ENCODE measurements at regions not wholly inside any gene's neighbourhood (a gene's known extent, or its start where the extent isn't known, plus 50 kb on each side); places are given as distances from the start of the nearest gene placed in this dataset.

DNA sequence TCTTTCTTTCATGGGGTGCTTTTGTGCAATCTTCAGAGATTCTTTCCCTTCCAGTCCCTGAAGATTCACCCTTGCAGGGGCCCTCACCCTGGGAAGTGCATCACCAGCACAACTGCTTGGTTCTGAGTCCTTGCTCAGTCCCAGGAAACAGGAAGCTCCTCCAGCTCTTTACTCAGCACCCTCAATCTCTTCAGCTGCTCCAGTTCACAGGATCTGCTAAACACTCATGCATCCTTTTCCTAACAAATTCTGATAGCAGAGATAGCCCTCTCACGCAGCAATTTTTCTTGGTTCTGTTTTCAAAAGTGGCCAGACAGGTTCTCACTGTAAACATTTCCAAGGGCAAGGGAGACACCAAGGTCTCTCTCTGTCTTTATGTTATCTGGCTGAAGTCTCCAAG lies 823.1 kb downstream of the LIG4 start:
- no peak for DNase-seq (ENCODE audit: low spot score)

DNA sequence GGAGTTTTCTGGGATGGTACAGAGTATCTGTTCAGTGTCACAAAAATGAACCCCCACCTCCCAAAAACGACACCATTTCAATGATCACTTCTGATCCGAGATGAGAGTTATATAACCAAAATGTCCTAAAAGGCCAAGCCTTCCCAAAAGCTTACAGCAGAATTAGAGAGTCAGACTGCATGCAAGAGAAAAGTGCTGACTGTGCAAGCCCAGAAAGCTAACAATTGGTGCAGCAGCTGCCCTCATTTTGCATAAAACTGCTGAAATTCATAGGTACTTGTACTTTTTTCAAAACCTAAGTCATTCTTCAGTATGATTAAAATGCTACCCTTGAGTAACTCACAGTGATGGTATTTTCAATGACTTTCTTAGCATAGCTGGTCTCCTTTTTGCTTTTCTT lies 819.6 kb upstream of the ARGLU1 start:
- DNase-seq (ENCODE audit: low spot score) = no peak

DNA sequence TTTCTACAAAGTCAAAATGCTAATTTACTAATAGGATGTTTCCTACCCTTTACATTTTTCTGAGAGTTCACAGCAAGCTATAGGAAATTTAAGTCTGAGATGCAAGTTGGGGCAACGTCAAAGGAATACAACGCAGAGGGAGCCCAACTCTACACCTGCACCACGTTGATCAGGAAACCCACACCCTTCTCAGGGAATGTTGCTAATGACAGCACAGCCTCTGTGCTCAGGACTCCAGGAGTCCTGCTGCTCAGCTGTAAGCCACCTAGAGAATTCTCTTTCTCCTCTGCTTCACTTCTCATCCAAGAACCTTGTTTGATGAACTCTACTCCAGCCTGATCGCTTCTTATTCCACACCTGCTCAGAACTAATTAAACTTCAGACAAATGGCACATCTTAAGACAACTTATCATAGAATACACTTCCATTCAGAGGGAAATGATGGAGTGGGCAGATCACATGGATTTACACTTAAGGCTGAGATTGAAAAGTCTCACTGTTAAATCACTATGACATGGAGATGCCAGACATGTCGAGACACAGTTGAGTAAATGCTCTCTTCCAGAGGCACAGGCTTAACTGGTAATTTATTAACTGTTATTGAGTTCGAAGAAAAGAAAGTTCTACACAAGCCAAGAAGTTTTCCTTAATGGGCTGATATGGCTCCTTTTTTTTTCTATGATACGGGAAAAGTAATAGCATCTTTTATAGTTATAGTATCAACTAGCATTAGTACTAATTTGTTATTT lies 811.6 kb upstream of the ARGLU1 start:
- no peak for DNase-seq (ENCODE audit: low spot score)

DNA sequence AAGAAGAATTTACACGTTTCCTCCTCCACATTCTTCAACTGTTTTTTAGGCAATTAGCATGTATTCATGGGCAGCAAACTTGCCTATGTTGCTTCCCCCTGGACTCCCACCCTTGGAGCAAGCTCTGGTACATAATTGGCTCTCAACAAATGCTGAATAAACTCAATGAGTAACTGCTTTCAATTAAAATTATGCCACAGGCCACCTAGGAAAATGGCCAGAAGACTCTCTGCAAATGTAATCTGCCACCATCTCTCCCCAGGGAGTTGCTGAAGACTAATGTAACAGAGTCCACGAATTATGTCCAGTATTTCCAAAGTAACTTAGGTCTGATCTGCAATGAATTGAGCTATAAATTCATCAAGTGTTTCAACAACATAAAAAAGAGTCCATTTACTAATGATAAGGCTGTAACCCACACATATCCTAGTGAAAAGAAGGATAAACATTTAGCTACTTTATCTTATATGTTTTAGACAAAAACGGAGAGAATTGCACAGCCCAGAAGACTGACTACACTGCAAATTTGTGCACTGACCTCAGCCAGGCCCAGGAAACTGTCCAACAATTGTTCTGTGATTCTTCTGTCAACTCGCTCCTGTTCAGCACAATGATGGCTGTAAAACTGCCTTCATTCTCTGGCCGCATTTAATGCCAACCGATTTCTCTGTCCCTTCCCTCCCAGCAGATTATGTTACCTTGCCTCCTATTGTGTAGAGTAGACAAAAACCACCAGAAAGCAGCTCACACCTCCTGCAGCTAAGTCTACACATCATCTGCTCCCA lies 808.6 kb upstream of the ARGLU1 start:
- DNase-seq (ENCODE audit: low spot score) = peak; percentile 38

DNA sequence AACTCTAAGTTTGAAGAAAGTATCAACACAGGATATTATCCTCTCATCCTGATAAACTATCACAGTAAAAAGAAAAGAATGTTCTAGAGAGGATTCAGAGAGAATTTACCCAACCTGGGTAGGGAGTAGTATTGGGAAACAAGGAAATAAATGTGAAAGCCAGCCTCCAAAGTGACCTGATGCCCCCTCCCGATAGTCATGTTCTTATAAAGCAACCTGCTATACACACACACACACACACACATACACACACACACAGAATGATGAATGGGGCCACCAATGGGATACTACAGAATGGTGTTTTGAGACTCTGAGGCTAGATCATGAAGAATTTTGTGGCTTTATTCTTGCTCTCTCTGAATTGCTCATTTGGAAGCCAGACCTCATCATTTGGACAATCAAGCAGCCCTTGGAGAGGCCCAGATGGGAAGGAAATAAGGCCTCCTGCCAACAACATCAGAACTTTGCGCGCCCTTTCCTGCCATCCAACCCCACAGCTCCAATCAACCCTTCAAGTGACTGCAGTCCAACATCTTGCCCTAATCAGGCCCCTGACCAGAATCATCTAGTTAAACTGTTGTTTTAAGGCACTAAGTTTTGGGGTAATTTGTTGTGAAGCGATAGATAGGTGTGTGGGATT lies 807.9 kb upstream of the ARGLU1 start:
- no peak for DNase-seq (ENCODE audit: low spot score)

DNA sequence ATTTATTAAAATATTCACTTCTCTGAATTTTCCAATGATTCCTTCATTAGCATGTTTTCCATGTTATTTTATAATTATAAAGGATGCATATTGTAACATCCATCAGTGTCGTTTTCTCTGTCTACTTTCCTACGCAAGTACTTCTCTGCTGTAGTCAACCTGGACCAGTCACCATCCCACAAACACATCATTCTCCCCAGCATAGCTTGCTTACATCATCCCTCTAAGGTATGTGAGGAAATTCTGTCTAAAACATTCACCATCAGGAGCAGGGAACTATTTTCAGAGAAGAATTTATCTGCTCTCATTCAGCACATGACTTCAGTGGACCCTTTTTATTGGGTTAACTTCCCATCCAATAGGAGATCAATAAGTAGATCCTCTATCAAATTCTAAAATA lies 806.1 kb upstream of the ARGLU1 start:
- no peak for DNase-seq (ENCODE audit: low spot score)

DNA sequence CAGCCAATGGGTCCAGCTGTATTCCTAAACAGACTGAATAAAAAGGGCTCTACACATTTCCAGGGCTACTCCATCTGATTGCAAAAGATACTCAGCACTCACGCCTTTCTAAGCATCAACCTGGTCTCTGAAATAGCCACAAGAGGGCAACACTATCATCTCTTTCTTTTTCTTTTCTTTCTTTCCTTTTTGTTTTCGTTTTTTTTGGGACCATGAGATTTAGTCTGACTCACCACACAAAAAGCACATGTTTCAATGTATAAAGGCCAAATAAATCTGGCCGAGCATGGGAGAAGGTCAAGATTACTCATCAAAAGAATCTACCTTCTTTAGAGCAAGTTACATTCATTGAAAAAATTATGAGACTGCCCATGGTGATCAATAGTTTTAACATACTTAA lies 805.6 kb upstream of the ARGLU1 start:
- peak; percentile 46 for DNase-seq (ENCODE audit: low spot score)

DNA sequence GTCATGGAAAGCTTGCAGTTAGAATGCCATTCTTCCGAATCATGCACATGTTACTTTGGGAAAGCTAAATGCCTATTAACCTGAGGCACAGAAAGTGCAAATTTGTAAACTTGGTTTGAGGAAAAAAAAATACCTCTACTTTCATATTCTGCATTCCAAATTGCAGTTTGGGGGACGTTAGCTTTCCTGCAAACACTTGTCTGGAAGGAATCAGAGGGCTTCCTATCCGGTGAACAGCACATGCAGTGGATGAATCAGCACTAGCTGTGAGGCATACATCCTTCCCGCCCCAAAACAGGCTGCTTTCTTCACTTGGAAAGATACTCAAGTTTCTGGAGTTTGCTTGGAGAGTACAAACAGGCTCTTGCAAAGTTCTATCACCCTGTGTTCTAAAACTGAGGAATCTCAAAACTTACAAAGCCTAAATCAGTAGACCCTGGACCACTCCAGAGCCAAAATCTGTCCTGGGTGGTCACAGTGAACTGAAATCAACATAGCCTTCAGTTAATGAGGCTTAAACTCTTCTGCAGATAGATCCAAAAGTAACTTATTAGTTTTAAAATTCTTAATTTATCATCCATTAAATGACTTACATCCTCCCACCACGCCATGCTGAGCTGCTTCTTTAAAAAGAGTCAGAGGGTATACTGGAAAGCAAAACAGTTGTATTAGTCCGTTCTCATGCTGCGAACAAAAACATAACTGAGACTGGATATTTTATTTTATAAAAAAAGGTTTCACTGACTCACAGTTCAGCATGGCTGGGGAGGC lies 802.3 kb upstream of the ARGLU1 start:
- DNase-seq (ENCODE audit: low spot score) = peak; percentile 28

DNA sequence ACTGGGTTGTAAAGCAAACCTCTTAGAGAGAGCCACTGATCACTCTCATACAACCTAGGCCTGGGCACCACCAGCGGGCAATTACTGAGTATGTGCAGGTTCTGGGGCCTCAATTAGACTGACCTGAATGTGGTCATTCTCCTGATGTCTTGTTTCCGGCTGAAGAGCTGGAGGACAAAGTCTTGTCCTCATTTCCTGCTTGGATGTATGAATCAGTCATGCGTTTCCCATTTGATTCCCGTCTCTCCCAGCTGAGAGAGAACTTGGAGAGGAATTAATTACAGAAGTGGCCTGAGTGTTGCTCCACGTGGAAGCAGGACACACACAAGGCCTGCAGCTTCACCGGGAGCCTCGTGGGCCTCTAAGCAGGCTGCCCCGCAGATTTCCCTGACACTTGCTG lies 799.3 kb upstream of the ARGLU1 start:
- no peak for DNase-seq (ENCODE audit: low spot score)

DNA sequence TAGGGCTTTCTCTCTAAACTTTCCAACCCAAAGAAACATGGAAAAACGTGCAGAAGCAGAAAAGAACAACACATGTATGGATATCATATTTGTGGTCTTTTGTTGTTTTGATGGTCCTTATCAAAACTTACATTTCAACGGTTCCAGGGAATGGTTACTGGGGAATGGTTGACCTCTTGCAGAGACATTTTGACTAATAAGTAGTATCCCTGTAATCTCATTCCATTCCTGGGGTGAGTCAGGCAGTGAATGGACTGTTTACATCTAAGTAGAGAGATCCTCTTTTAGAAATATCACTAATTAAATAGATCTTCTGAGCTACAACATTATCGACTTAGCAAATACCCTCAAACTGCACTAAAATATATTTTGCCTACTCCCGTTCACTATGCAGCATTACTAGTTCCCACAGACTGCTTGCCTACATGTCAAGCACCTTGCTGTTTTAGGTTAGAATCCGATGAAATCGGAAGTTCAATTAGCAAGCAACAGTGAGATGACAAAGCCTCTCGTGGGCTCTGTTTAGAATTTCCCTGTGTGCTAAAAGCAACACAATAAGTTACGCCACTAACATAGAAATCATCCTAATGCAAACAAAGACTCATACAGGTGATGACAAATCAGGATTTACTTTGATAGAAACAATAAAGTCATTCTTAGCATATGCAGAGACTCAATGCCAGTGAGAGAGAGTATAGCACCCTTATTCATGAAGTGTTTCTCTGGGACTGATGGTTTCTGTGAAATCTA lies 797.7 kb upstream of the ARGLU1 start:
- DNase-seq (ENCODE audit: low spot score) = no peak

DNA sequence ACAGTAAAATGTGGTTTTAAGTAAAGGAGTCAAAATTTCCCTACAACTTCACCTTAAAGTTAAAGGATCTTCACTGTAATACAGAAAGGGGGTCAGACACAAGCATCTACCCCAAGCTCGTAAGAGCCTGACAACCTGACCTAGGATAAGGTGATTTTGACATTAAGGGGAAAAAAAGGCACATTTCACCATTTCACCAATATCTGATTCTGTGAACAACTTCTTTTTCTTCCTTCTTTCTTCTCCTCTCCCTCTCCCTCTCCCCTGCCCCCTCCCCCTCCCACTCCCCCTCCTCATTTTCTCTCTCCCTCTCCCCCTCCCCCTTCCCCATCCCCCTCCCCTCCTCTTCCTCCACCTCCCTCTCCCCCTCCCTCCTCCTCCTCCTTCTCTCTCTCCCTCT lies 796.7 kb upstream of the ARGLU1 start:
- DNase-seq (ENCODE audit: low spot score) = no peak

DNA sequence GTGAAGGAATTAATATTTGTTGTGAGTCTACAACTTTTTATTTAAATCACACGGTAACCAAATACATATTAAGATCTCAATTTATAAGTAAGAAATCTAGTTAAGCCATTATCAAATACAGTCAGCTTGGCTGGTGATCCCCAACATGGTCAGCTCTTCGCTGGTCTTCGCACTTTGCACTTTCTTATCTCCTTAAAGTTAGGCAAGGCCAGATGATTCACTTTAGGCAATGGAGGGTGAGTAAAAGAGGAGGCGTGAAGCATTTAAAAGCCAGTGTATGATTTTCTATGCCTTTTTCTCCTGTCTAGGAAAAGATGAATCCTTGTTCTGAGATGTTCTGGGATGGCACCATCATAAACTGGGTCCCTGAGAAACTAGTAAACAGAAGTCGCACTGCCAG lies 793.7 kb upstream of the ARGLU1 start:
- no peak for DNase-seq (ENCODE audit: low spot score)

DNA sequence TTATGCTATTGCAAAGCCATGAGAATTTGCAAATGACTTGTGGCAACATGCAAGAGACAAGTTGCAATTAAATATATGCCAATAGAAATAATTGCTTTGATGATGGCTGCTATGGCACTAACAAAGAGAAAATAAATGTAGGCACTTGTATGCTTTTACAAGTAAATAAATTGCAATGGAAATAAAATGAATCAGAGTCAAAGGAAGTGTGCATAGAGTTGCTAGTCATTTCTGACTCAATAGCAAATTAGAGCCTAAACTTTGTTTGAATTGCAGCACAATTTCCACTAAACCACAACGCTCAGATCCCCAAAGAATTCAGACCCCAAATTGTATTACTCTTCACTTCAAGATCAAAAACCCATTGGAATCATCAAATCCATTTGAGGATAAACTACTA lies 792.1 kb upstream of the ARGLU1 start:
- DNase-seq (ENCODE audit: low spot score) = no peak

DNA sequence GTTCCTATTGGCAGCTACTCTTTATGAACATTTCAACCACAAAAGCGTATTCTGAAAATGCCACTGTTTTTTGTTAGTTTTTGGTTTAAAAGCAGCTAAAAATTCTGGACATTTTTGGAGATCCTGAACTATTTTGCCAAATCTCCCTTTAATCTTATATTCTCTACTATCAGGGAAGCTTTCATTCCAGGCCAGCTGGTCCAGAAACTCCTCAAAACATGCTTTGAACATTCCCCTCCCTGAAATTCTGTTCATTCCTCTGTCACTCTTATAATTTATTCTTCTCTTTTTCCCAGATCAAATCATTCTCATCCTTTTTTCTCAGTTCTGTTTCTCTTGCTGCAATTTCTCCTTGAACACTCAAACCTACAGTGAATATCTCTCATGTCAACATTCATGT lies 790.9 kb upstream of the ARGLU1 start:
- no peak for DNase-seq (ENCODE audit: low spot score)

DNA sequence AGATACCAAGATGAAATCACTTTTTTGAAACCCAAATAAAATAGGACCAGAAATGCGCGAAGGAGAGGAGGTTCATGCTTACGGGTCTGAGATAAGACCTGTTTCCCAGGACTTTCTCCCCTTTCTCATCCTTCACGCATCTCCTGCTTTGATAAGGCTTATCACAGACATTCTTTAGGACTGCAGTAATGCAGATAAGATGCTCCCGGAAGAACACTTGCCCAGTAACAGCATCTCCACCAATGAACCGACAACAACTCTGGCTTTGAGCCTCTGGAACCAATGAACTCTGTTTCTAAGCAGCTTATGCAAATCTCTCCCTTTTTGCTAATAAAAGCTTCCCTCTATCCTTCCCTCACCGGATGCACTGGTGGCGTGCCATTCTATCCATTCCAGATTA lies 783.4 kb upstream of the ARGLU1 start:
- DNase-seq (ENCODE audit: low spot score) = no peak

DNA sequence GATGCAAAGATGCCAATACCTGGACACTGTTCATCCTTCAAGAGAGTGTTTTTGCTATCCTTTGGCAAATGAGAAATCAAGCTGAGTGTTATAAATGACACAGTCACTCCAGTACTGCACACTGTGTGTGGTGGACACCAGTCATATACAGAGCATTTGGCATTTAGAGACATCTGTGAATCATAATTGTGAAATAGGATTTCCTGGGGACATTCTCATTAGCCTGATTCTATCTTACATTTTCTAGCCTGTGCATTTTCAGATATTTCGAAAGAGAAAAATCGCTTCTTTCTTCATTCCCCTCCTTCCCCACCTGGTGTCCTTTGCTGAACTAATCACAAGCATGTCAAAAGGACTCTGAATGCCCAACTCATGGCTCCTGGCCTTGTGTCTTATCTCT lies 781.0 kb upstream of the ARGLU1 start:
- no peak for DNase-seq (ENCODE audit: low spot score)

DNA sequence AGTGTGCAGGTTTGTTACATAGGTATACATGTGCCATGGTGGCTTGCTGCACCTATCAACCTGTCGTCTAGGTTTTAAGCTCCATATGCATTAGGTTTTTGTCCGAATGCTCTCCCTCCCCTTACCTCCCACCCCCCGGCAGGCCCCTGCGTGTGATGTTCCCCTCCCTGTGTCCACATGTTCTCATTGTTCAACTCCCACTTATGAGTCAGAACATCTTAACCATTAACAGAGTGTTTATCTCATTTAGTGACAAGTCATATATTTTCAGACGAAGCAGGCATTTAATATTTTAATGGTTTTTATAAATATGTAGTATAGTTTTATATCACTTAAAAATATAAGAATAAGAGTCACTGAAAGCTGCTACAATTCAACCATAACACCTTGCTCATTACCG lies 780.5 kb upstream of the ARGLU1 start:
- no peak for DNase-seq (ENCODE audit: low spot score)

DNA sequence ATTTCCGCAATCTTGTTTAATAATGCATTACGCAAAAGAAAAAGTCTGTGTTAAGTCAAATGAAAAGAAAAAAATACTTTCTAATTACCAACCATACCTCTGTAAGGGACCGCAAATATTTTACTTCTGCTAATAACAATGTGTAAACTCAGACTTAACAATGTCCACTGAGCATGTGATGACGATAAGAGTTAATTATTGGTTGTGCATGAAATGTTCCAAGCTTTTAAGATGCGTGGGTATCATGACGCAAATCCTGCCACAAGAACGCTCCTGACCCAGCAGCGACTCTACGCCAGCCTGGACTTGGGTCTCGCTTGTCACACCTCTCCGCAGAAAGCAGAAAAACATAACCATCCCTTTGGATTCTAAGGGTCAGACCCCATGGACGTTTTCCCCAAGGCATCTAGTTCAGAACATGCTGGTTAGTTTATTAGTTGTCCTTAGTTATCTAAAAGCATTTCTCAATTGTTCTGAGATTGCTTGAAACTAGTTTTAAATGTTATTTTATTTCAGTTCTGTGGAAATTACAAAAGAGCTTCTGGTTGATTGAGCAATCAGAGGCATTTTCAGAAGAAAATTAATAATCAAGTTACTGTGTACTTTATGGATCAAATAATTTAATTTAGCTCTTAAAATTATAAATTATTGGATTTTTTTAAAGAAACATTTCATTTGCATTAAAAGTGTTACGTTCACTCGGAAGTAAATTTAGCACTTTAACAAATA lies 779.9 kb upstream of the ARGLU1 start:
- DNase-seq (ENCODE audit: low spot score) = no peak

DNA sequence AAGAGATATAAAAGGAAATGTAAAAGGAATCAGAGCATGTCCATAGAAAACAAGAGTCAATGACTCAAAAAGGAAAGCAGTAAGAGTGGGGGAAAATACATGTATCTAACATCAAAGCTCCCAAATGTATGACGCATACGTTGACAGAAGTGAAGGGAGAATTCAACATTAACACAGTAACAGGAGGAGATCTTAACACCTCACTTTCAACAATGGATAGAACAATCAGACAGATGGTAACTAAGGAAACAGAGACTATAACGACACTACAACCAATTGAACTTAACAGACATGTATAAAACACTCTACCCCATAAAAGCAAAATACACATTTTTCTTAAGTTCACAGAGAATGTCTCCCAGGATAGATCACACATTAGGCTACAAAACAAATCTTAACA lies 774.8 kb upstream of the ARGLU1 start:
- peak; percentile 14 for DNase-seq (ENCODE audit: low spot score)

DNA sequence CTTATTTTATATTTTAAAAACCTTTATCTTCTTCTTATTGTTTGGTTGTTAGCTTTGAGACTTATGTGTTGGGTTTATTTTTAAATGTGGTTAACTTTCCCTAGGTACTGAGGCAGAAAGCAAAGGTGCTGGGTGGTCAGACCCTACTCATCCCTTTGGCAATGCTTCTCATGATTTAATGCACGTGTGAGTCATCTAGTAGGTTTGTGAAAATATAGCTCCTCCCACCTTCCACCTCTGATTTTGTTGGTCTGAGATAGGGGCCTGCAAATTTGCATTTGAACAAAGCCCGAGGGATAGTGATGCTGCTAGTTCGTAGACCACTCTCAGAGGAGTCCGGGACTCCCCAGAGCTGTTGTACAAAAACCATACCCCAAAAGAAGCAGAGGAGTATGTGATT lies 771.3 kb upstream of the ARGLU1 start:
- no peak for DNase-seq (ENCODE audit: low spot score)

DNA sequence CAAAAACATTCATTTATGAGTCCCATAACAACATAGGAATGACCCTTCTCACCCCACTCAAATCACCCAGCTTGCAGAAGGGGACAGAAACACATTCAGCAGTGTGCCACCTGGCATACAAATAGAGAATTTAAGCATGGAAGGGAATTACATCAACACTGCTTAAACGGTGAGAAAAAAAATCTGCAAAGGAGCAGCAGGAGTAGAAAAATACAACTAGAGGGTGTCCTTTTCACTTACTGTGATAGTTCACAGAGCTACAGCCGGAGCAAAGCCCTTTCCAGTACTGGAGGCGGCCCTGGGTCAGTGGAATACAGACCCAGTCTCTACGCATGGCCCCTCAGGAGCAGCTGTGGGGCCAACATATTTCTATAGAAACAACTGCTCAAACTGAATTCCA lies 764.3 kb upstream of the ARGLU1 start:
- no peak for DNase-seq (ENCODE audit: low spot score)

All from Ammon's horn (tissue), 1 donor.